ENCODE measurements at regions not wholly inside any gene's neighbourhood (a gene's known extent, or its start where the extent isn't known, plus 50 kb on each side); places are given as distances from the start of the nearest gene placed in this dataset.

GRCh38 chr3:117595615-117596014 is 886.0 kb downstream of the TUSC7 start (continued):
- TF ChIP-seq SAP30 (IDR thresholded peaks at IDR 0.05; ENCODE audit: insufficient read depth, insufficient replicate concordance, low read length) (no peak), POU5F1 (IDR thresholded peaks at IDR 0.05; ENCODE audit: low read depth, low read length) (no peak), KDM4A (IDR thresholded peaks at IDR 0.05; ENCODE audit: low read depth, low read length, severe bottlenecking) (no peak), SP2 (IDR thresholded peaks at IDR 0.05; ENCODE audit: low read length) (no peak), POLR2A (IDR thresholded peaks at IDR 0.05; ENCODE audit: control extremely low read depth in 1 of 2, low read depth in 2 of 2, low read length in 2 of 2) (no peak), NRF1 (IDR thresholded peaks at IDR 0.05; ENCODE audit: low read depth, low read length) (no peak)
